ENCODE measurements at regions not wholly inside any gene's neighbourhood (a gene's known extent, or its start where the extent isn't known, plus 50 kb on each side); places are given as distances from the start of the nearest gene placed in this dataset.

DNA sequence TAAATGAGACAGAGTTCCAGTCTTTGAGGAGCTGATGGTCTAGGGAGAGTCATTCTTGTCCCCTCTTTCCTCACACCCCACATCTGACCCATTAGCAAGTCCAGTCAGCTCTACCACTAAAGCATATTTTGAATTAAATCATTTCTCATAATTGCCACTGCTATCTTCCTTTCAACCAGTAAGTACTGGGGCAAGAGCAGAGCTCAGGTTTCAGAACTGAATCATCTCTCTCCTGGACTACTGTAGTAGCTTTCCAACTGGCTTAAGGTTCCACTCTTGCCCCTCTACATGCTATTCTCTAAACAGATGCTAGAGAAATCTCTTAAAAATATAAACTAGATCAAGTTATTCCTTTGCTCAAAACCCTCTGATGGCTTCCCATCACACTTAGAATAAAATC is 218.3 kb downstream of the TTC6 start:
- TF ChIP-seq, protein P1, sequence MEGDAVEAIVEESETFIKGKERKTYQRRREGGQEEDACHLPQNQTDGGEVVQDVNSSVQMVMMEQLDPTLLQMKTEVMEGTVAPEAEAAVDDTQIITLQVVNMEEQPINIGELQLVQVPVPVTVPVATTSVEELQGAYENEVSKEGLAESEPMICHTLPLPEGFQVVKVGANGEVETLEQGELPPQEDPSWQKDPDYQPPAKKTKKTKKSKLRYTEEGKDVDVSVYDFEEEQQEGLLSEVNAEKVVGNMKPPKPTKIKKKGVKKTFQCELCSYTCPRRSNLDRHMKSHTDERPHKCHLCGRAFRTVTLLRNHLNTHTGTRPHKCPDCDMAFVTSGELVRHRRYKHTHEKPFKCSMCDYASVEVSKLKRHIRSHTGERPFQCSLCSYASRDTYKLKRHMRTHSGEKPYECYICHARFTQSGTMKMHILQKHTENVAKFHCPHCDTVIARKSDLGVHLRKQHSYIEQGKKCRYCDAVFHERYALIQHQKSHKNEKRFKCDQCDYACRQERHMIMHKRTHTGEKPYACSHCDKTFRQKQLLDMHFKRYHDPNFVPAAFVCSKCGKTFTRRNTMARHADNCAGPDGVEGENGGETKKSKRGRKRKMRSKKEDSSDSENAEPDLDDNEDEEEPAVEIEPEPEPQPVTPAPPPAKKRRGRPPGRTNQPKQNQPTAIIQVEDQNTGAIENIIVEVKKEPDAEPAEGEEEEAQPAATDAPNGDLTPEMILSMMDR (IDR thresholded peaks at IDR 0.05): no peak
- TF ChIP-seq TEAD4 (CRISPR knock-in tag; IDR thresholded peaks at IDR 0.05) (no peak), NFYB (CRISPR knock-in tag; conservative IDR thresholded peaks at IDR 0.05; ENCODE audit: low read depth) (no peak), ZNF263 (CRISPR knock-in tag; IDR thresholded peaks at IDR 0.05; ENCODE audit: low read depth) (no peak), ATF1 (CRISPR knock-in tag; IDR thresholded peaks at IDR 0.05) (no peak), SP1 (CRISPR knock-in tag; conservative IDR thresholded peaks at IDR 0.05) (no peak)
- TF ChIP-seq, protein P2, sequence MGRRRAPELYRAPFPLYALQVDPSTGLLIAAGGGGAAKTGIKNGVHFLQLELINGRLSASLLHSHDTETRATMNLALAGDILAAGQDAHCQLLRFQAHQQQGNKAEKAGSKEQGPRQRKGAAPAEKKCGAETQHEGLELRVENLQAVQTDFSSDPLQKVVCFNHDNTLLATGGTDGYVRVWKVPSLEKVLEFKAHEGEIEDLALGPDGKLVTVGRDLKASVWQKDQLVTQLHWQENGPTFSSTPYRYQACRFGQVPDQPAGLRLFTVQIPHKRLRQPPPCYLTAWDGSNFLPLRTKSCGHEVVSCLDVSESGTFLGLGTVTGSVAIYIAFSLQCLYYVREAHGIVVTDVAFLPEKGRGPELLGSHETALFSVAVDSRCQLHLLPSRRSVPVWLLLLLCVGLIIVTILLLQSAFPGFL (CRISPR knock-in tag; IDR thresholded peaks at IDR 0.05; ENCODE audit: borderline replicate concordance): no peak
- TF ChIP-seq, protein P3, sequence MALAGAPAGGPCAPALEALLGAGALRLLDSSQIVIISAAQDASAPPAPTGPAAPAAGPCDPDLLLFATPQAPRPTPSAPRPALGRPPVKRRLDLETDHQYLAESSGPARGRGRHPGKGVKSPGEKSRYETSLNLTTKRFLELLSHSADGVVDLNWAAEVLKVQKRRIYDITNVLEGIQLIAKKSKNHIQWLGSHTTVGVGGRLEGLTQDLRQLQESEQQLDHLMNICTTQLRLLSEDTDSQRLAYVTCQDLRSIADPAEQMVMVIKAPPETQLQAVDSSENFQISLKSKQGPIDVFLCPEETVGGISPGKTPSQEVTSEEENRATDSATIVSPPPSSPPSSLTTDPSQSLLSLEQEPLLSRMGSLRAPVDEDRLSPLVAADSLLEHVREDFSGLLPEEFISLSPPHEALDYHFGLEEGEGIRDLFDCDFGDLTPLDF (CRISPR knock-in tag; IDR thresholded peaks at IDR 0.05): no peak

Data from WTC11 (cell line).